ENCODE measurements at regions not wholly inside any gene's neighbourhood (a gene's known extent, or its start where the extent isn't known, plus 50 kb on each side); places are given as distances from the start of the nearest gene placed in this dataset.

GRCh38 chr6:94636780-94637385 lies 940.5 kb upstream of the MANEA start:
- FAIRE-seq = no peak
- no peaks in the 10 kb centered on the region for H3K27me3 ChIP-seq (ENCODE audit: control insufficient read depth, insufficient read depth, low read length)
- no peaks in the 10 kb centered on the region for H3K36me3 ChIP-seq (ENCODE audit: control insufficient read depth in 2 of 3, insufficient read depth in 3 of 3, low read length in 3 of 3)
- H3K4me1 ChIP-seq (ENCODE audit: control insufficient read depth in 2 of 3, insufficient read depth in 2 of 3, low read depth in 1 of 3, low read length in 3 of 3) = no peaks in the 10 kb centered on the region
- no peak overlapping the region for H3K9ac ChIP-seq (ENCODE audit: low read length in 3 of 3)
- H3K9me3 ChIP-seq (ENCODE audit: control insufficient read depth in 2 of 3, insufficient read depth in 1 of 3, low read length in 3 of 3) = no peaks in the 10 kb centered on the region
- TF ChIP-seq CTCF (IDR thresholded peaks at IDR 0.05; ENCODE audit: borderline replicate concordance, extremely low read depth, insufficient read depth) = no peak
- H3K4me3 ChIP-seq (ENCODE audit: low read length in 3 of 3) = no peak overlapping the region
- intact Hi-C loops (cut with DNase I) = no loop called here
- no peak overlapping the region for H3K27ac ChIP-seq (ENCODE audit: low read depth in 2 of 2, low read length in 2 of 2)
- DNase-seq = peak in 2 of 5 donors; percentile 6 to 17

GRCh38 chr6:94623586-94623985 lies 953.7 kb upstream of the MANEA start:
- FAIRE-seq (no peak), DNase-seq (no peak)
- no peaks in the 10 kb centered on the region for H3K36me3 ChIP-seq (ENCODE audit: control insufficient read depth in 2 of 3, insufficient read depth in 3 of 3, low read length in 3 of 3)
- H3K27me3 ChIP-seq (ENCODE audit: control insufficient read depth, insufficient read depth, low read length) = no peaks in the 10 kb centered on the region
- H3K9me3 ChIP-seq (ENCODE audit: control insufficient read depth in 2 of 3, insufficient read depth in 1 of 3, low read length in 3 of 3) = no peaks in the 10 kb centered on the region
- no peak overlapping the region for H3K4me3 ChIP-seq (ENCODE audit: low read length in 3 of 3)
- intact Hi-C loops (cut with DNase I) = no loop called here
- no peak overlapping the region for H3K9ac ChIP-seq (ENCODE audit: low read length in 3 of 3)
- H3K27ac ChIP-seq (ENCODE audit: low read depth in 2 of 2, low read length in 2 of 2) = no peak overlapping the region
- TF ChIP-seq CTCF (IDR thresholded peaks at IDR 0.05; ENCODE audit: borderline replicate concordance, extremely low read depth, insufficient read depth) = no peak
- no peaks in the 10 kb centered on the region for H3K4me1 ChIP-seq (ENCODE audit: control insufficient read depth in 2 of 3, insufficient read depth in 2 of 3, low read depth in 1 of 3, low read length in 3 of 3)

- no peak for TF ChIP-seq CTCF (IDR thresholded peaks at IDR 0.05; ENCODE audit: borderline replicate concordance, extremely low read depth, insufficient read depth)
- Histone ChIP-seq H3K36me3 (ENCODE audit: control insufficient read depth in 2 of 3, insufficient read depth in 3 of 3, low read length in 3 of 3) (no peaks in the 10 kb centered on the region), H3K4me1 (ENCODE audit: control insufficient read depth in 2 of 3, insufficient read depth in 2 of 3, low read depth in 1 of 3, low read length in 3 of 3) (no peaks in the 10 kb centered on the region), H3K27ac (ENCODE audit: low read depth in 2 of 2, low read length in 2 of 2) (no peak overlapping the region), H3K9ac (ENCODE audit: low read length in 3 of 3) (no peak overlapping the region), H3K4me3 (ENCODE audit: low read length in 3 of 3) (no peak overlapping the region), H3K27me3 (ENCODE audit: control insufficient read depth, insufficient read depth, low read length) (no peaks in the 10 kb centered on the region), H3K9me3 (ENCODE audit: control insufficient read depth in 2 of 3, insufficient read depth in 1 of 3, low read length in 3 of 3) (no peaks in the 10 kb centered on the region)
- FAIRE-seq = no peak
- no peak for DNase-seq
- intact Hi-C loops (cut with DNase I) = no loop called here
Observed at GRCh38 chr6:94622783-94623182, 954.6 kb upstream of the MANEA start.

- intact Hi-C loops (cut with DNase I) = no loop called here
- no peaks in the 10 kb centered on the region for H3K4me1 ChIP-seq (ENCODE audit: control insufficient read depth in 2 of 3, insufficient read depth in 2 of 3, low read depth in 1 of 3, low read length in 3 of 3)
- no peak for TF ChIP-seq CTCF (IDR thresholded peaks at IDR 0.05; ENCODE audit: borderline replicate concordance, extremely low read depth, insufficient read depth)
- no peaks in the 10 kb centered on the region for H3K27me3 ChIP-seq (ENCODE audit: control insufficient read depth, insufficient read depth, low read length)
- H3K9me3 ChIP-seq (ENCODE audit: control insufficient read depth in 2 of 3, insufficient read depth in 1 of 3, low read length in 3 of 3) = peaks cover 0 to 2% (median 0%) of the 10 kb centered on the region in 3 donors
- H3K27ac ChIP-seq (ENCODE audit: low read depth in 2 of 2, low read length in 2 of 2) = no peak overlapping the region
- H3K9ac ChIP-seq (ENCODE audit: low read length in 3 of 3) = no peak overlapping the region
- DNase-seq = no peak
- no peak overlapping the region for H3K4me3 ChIP-seq (ENCODE audit: low read length in 3 of 3)
- no peaks in the 10 kb centered on the region for H3K36me3 ChIP-seq (ENCODE audit: control insufficient read depth in 2 of 3, insufficient read depth in 3 of 3, low read length in 3 of 3)
- no peak for FAIRE-seq
Observed at GRCh38 chr6:94600636-94601035, 976.7 kb upstream of the MANEA start.

Measured in kidney (tissue), 13 donors.